ENCODE measurements at regions not wholly inside any gene's neighbourhood (a gene's known extent, or its start where the extent isn't known, plus 50 kb on each side); places are given as distances from the start of the nearest gene placed in this dataset.

DNA sequence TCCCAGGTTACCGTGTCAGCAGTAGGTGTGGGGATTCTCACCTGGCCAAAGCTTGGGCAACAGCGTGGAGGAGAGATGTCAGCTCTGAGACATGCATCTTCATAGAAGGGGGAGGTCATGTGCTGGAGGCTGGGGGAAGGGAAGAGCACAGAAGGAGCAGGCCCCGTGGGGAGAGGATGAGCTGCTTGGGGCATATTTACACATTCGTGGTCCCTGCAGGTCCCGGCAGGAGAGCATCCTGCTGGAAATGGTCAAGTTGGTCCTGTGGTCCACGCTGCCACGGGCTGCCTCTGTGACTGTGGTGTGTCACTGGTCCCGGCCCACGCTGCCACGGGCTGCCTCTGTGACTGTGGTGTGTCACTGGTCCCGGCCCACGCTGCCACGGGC lies 195.1 kb upstream of the TWIST2 start:
- TF ChIP-seq, protein P1, sequence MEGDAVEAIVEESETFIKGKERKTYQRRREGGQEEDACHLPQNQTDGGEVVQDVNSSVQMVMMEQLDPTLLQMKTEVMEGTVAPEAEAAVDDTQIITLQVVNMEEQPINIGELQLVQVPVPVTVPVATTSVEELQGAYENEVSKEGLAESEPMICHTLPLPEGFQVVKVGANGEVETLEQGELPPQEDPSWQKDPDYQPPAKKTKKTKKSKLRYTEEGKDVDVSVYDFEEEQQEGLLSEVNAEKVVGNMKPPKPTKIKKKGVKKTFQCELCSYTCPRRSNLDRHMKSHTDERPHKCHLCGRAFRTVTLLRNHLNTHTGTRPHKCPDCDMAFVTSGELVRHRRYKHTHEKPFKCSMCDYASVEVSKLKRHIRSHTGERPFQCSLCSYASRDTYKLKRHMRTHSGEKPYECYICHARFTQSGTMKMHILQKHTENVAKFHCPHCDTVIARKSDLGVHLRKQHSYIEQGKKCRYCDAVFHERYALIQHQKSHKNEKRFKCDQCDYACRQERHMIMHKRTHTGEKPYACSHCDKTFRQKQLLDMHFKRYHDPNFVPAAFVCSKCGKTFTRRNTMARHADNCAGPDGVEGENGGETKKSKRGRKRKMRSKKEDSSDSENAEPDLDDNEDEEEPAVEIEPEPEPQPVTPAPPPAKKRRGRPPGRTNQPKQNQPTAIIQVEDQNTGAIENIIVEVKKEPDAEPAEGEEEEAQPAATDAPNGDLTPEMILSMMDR (IDR thresholded peaks at IDR 0.05 in 4 of 5, conservative IDR thresholded peaks at IDR 0.05 in 1 of 5), result no peak
- no peak for TF ChIP-seq POLR2A (IDR thresholded peaks at IDR 0.05)
